ENCODE measurements at regions not wholly inside any gene's neighbourhood (a gene's known extent, or its start where the extent isn't known, plus 50 kb on each side); places are given as distances from the start of the nearest gene placed in this dataset.

DNA sequence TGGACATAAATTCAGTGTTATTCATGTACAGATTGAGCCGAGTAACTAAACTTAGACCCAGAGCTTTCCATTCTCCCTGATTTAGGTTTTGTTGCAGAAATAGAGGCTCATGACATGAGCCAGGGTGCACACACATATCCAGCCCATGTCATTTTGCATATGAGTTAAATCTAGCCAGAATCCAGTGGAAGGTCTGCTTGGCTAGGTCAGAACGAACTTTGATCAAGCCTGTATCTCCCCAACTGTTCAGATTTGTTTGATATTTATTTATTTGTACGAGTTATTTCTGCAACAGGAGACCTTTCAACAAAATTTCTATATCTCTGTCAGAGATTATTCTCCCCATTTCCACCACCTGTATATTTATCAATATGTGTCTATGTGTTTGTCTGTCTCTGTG lies 247.5 kb upstream of the THBS1 start:
- no peak for TF ChIP-seq ZNF70 (CRISPR knock-in tag; IDR thresholded peaks at IDR 0.05)
- no peak for TF ChIP-seq ISL1 (CRISPR knock-in tag; IDR thresholded peaks at IDR 0.05)
- TF ChIP-seq, protein P1, sequence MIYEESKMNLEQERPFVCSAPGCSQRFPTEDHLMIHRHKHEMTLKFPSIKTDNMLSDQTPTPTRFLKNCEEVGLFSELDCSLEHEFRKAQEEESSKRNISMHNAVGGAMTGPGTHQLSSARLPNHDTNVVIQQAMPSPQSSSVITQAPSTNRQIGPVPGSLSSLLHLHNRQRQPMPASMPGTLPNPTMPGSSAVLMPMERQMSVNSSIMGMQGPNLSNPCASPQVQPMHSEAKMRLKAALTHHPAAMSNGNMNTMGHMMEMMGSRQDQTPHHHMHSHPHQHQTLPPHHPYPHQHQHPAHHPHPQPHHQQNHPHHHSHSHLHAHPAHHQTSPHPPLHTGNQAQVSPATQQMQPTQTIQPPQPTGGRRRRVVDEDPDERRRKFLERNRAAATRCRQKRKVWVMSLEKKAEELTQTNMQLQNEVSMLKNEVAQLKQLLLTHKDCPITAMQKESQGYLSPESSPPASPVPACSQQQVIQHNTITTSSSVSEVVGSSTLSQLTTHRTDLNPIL (CRISPR knock-in tag; IDR thresholded peaks at IDR 0.05; ENCODE audit: low read depth): no peak
- no peak for TF ChIP-seq TOX (CRISPR knock-in tag; IDR thresholded peaks at IDR 0.05; ENCODE audit: borderline replicate concordance)
- TF ChIP-seq ZFP3 (CRISPR knock-in tag; IDR thresholded peaks at IDR 0.05): no peak
- no peak for TF ChIP-seq CSDC2 (CRISPR knock-in tag; IDR thresholded peaks at IDR 0.05)
- no peak for TF ChIP-seq TCF4 (CRISPR knock-in tag; IDR thresholded peaks at IDR 0.05; ENCODE audit: borderline replicate concordance)
